Fibroblast of villous mesenchyme (primary cell): ENCODE measurements at regions not wholly inside any gene's neighbourhood (a gene's known extent, or its start where the extent isn't known, plus 50 kb on each side); places are given as distances from the start of the nearest gene placed in this dataset.

ENCODE experiments used
- DNase-seq: peaks from one replicate; pipeline ENCODE4 v3.0.0-alpha.2; 2010; ENCODE audit warnings: low read depth
- H3K4me3 ChIP-seq: 2 replicates; pipeline ENCODE4 v1.5.1; 2011; ENCODE audit warnings: low read depth, mild to moderate bottlenecking, low read length
- CTCF ChIP-seq: IDR thresholded peaks from 2 replicates; pipeline ENCODE4 v1.5.1; 2012; ENCODE audit warnings: low read depth, mild to moderate bottlenecking, low read length; ENCODE audit not compliant: insufficient read depth

- no peak for DNase-seq
- no peak for TF ChIP-seq CTCF
- H3K4me3 ChIP-seq: no peak overlapping the region
These were observed 635.1 kb downstream of the EPHA7 start for GRCh38 chr6:92784235-92784634.

- no peak for TF ChIP-seq CTCF
- H3K4me3 ChIP-seq: no peak overlapping the region
- DNase-seq: peak; percentile 35
These were observed 639.6 kb downstream of the EPHA7 start for GRCh38 chr6:92779746-92780145.

- DNase-seq: peak; percentile 45
- TF ChIP-seq CTCF: peak; percentile 65
- no peak overlapping the region for H3K4me3 ChIP-seq
These were observed 642.1 kb downstream of the EPHA7 start for GRCh38 chr6:92777146-92777740.

GRCh38 chr6:92770540-92770939, 648.8 kb downstream of the EPHA7 start:
- no peak for DNase-seq
- TF ChIP-seq CTCF: no peak
- H3K4me3 ChIP-seq: no peak overlapping the region

GRCh38 chr6:92767101-92767500, 652.3 kb downstream of the EPHA7 start:
- no peak for DNase-seq
- no peak overlapping the region for H3K4me3 ChIP-seq
- no peak for TF ChIP-seq CTCF

- H3K4me3 ChIP-seq: no peak overlapping the region
- DNase-seq: peak; percentile 2
- TF ChIP-seq CTCF: no peak
These were observed 655.7 kb downstream of the EPHA7 start for GRCh38 chr6:92763680-92764079.

- TF ChIP-seq CTCF: no peak
- DNase-seq: peak; percentile 6
- H3K4me3 ChIP-seq: no peak overlapping the region
These were observed 656.1 kb downstream of the EPHA7 start for GRCh38 chr6:92763274-92763584.
